Uterus (tissue), 2 donors: ENCODE measurements at regions not wholly inside any gene's neighbourhood (a gene's known extent, or its start where the extent isn't known, plus 50 kb on each side); places are given as distances from the start of the nearest gene placed in this dataset.

Experiments used
- CTCF ChIP-seq, 4 experiments: fragments of 200-600 bp in 2 of 4; fragments of 450-650 bp in 2 of 4; sonication (generic) in 2 of 4; IDR thresholded peaks; one replicate each; pipeline ENCODE4 v1.5.1; 2016 to 2019; ENCODE audit warnings: antibody characterized with exemption in 4 of 4, mild to moderate bottlenecking in 2 of 4, moderate library complexity in 1 of 4
- POLR2A ChIP-seq, 2 donors: fragments of 450-650 bp; IDR thresholded peaks; one replicate each; pipeline ENCODE4 v1.6.1; 2016; ENCODE audit warnings: antibody characterized with exemption in 2 of 2, mild to moderate bottlenecking in 1 of 2, moderate library complexity in 1 of 2

GRCh38 chr12:46556819-46557524 is 184.4 kb upstream of the SLC38A2 start:
- TF ChIP-seq CTCF (IDR thresholded peaks at IDR 0.05) (no peak), POLR2A (IDR thresholded peaks at IDR 0.05) (no peak)
